ENCODE measurements at regions not wholly inside any gene's neighbourhood (a gene's known extent, or its start where the extent isn't known, plus 50 kb on each side); places are given as distances from the start of the nearest gene placed in this dataset.
A peak's percentile ranks its signal among the peaks of the same experiment; 100 is the strongest.

DNA sequence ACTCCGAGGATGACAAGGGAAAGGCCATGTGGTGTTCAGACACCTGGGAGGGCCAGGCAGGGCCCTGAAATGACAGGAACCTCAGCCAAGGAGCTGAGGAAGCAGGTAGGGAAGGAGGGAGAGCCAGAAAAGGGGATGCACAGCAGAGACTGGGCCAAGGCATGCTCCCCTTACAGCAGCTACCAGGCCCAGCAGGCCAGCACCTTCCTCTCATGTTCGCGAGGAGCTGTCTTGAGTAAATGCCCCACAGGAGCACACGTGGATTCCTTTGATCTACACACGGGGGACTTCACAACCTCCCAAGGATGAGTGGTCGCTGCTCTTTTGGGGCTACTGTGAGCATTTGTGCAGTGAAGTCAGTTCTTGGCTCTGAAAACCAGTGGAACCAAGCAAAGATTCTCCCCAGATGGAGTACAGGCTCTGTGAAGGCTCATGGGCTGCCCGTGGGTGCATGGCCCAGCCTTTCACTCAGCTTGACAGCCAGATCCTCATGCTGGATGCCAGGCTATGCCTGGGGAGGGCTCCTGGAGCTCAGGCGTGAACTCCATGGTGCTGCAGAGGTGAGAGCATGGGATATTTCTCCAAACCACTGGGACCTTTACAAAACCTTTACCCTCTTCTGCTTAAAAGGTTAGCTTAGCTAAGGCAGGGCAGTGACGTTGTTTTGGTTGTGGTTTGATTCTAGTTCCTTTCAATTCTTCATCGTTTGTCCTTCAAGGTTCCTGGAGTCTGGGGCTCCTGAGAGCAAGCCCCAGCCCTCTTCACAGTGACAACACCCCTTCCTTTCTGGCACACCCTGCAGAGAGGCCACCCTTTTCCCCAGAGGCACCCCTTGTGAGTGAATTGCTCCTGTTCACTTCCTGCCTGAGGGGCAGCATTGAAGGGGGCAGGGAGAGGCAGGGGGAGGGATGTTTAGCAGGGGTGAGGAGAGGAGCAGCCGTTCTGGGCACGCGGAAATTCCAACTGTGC, 74.2 kb upstream of the ZPBP start:
- DNase-seq (ENCODE audit: low read depth in 2 of 2) = no peak

DNA sequence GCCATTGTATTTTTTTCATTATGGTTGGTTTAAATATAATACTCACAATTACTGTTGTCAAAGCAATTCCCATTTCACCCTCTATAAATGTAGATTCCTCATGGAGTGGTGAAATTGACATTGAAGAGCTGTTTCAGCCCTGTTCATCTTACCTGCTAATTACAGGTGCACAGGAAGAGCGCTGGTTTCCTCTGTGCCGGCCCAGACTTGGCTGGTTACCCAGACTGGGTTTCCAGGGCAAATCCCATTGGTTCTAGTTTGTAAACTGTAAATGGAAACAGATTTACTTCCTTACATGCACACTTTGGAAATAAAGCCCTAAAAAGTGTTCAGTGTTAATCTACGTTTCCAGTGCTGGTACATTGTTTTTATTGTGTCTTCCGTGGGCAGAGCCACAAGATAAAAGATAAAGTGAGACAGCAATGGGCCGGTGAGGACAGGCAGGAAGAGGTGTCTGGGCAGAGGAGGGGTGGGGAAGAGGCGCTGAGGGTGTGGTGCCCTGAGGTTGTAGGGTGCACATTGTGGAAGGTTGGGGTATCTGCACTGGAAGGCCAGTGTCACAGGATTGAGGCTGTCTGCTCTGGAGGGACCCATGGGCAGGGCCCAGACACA, 71.6 kb upstream of the ZPBP start:
- DNase-seq (ENCODE audit: low read depth in 2 of 2) = peak in 1 of 2 donors; percentile 9

DNA sequence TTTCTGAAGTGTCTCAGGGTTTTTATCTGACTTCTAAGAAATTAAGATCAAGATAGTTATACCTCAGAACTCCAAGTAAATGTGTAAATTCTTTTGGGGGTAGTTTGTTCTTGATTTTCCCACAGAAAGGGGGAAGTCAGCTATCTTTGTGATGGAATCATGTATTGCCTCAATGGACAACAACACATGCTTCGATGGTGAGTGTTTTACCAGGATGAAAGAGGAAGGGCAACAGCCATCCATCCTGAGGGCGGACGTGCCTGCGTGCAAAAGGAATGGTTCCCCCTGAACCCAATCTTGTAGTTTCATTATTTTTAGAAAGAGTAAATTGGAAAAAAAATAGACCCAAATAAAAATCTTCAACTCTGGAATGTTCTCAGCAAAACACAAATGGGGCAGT, 67.2 kb upstream of the ZPBP start:
- no peak for DNase-seq (ENCODE audit: low read depth in 2 of 2)

DNA sequence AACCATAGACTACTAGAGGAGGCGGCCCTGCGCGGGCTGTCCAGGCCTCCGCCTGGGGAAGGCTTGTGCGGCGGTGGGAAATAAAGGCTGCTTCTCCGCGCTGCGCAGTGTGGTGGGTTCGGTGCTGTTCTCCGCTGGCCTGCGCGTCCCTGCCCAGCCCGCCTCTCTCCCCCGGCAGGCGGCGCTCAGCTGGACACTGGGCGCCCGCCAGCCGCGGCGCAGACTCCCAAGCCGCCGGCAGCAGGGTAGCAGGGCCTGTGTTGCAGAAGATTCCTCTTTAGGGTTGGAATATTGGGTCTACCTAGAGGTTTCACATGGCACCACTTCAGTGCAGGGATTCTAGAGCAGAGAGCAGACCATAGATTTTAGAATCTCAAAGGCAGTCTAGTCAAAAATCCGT, 66.1 kb upstream of the ZPBP start:
- DNase-seq (ENCODE audit: low read depth in 2 of 2) = no peak

DNA sequence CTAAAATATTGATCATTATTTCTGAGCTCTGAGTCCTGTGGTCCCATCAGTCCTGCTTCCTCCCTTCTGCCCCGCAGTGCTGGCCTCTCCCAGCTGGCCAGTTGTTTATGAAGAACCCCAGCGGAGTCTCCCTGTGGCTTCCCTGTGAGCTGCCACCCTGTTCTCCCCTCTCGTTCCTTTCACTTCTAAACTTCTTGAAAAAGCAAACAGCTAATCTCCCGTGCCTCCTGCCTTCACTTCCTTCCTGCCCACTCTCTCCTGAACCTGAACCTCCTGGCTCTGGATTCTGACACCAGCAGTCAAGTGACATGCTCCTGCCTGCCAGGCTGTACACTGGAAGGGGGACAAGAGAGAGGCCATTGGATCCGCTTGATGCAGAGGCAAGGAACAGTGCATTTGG, 63.7 kb upstream of the ZPBP start:
- no peak for DNase-seq (ENCODE audit: low read depth in 2 of 2)

DNA sequence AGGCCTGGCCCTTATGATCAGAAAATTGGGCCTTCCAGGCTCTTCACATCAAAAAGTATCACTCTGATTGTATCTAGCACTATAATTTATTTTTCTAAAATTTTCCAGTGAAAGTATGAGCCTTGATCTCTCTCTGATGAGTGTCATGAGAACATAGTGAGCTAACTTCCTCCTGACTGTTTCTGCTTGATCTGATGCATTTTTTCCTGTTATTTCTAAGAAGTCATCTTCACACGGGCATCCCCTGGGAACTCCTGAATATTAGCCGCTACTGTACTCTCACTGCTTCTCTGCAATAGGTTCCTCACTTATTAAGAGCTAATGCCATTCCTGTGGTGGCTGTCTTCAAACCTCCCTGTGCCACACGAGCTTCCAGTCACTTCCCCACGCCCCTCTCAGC, 63.1 kb upstream of the ZPBP start:
- no peak for DNase-seq (ENCODE audit: low read depth in 2 of 2)

DNA sequence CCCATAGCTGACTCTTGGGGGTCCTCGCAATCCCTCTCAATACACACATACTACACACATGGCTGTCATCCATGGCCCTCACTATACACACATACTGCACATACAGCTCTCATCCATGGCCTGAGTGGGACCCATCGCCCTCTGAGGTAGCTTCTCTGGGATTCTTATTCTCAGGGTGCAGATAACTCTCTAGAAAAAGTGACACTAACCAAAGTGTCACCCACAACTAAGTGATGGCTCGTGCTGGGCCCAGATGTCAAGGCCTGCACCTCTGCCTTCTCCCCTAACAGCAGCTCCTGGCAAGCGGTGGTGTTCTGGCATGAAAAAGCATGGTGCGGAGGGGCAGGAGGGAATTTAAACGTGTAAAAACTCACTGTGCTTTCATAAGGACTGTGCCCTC, 62.7 kb upstream of the ZPBP start:
- DNase-seq (ENCODE audit: low read depth in 2 of 2) = no peak

DNA sequence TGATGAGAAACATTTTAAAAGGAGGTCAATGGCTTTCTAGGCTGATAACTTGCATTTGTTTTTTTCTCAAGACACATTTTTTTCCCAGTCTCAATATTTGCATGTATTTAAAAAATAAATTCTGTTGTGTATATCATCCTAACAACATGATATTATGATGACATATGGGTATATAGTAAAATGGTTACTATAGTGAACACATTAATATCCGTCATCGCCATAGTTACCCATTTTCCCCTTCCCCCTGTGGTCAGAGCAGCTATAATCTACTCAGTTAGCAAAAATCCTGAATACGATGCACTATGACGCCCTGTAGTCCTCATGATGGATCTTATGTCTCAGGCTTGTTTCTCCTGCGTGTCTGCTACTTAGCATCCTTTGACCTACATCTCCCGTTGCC, 60.9 kb upstream of the ZPBP start:
- DNase-seq (ENCODE audit: low read depth in 2 of 2) = no peak

DNA sequence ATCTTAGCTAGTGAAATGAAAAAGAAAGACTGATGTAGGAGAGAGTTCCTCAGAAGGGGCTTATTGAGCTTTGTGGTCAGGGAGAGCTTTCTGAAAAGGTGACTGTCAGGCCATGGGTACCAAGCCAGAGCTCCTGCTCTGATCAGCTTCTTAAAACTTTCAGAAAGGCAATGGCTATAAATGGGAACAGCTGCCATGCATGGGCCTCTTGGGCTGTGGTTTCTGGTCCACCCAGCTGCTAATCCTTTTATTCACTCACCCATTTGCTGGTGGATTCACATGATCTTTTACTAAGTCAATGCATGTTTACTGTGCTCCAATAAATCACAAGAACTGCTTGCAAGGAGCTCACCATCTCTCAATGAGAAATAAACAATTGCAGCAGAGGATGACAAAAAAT, 60.1 kb upstream of the ZPBP start:
- DNase-seq (ENCODE audit: low read depth in 2 of 2) = no peak

DNA sequence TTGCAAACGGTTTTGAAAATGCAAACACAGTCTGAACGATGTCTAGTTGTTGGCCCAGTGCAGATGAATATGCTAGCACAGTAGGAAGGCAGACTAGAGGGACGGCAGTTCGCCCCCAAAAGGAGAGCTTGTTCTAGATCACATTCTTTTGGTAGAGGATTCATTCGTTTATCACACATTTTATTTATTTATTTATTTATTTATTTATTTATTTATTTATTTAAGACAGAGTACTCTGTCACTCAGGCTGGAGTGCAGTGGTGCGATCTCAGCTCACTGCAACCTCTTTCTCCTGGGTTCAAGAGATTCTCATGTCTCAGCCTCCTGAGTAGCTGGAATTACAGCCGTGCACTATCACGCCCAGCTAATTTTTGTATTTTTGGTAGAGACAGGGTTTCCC, 59.4 kb upstream of the ZPBP start:
- DNase-seq (ENCODE audit: low read depth in 2 of 2) = no peak

DNA sequence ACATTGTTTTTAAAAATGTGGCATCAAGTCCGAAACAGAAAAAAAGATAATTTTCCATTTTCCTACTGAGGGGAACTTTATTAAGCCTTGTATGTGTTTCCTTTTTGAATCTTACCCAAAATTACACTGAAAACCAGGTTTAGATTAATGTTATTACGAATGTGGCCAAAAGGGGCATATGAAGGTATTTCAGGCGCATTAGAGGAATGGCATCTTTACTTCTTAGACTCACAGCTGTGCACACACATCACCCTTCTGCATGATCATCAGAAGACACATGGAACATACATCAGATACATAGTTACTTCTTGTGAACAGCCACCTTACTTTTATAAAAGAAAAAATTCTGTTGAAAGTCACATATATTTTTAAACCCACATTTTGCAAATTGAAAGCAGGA, 58.6 kb upstream of the ZPBP start:
- DNase-seq (ENCODE audit: low read depth in 2 of 2) = no peak

DNA sequence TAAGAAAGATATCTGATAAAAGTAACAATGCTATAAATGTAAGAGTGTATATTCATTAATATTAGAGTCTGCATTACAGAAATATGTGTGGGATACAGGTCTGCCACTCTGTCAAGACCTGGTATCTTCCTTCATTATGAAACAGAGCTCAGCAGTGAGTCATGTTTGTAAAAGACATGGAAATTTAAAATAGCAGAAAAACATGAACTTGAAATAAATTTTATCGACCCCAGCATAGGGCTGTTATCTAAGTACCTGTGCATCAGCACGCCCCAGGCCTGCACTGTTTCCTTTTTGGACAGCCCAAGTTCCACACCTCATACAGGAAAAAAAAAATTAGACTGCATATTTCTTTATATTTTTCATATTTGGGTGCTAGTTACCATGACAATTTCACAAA, 58.0 kb upstream of the ZPBP start:
- DNase-seq (ENCODE audit: low read depth in 2 of 2) = no peak

DNA sequence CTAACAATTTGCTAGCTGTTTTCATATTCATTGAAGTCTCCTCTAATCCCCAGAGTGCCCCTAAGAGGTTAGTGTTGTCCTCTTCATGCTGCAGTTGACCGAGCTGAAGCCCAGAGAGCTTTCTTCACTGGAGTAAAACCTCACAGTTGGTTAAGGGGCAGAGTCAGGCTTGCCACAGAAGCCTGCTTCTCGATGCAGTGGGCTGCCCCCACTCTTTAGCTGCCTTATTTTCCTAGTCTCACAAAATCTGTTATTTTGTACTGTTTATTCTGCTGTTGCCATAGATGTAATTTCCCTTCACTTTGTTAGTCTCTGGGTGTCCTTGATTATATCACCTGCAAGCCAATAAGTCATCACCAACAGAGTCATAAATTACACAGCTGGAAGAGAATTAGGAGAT, 56.3 kb upstream of the ZPBP start:
- DNase-seq (ENCODE audit: low read depth in 2 of 2) = no peak

DNA sequence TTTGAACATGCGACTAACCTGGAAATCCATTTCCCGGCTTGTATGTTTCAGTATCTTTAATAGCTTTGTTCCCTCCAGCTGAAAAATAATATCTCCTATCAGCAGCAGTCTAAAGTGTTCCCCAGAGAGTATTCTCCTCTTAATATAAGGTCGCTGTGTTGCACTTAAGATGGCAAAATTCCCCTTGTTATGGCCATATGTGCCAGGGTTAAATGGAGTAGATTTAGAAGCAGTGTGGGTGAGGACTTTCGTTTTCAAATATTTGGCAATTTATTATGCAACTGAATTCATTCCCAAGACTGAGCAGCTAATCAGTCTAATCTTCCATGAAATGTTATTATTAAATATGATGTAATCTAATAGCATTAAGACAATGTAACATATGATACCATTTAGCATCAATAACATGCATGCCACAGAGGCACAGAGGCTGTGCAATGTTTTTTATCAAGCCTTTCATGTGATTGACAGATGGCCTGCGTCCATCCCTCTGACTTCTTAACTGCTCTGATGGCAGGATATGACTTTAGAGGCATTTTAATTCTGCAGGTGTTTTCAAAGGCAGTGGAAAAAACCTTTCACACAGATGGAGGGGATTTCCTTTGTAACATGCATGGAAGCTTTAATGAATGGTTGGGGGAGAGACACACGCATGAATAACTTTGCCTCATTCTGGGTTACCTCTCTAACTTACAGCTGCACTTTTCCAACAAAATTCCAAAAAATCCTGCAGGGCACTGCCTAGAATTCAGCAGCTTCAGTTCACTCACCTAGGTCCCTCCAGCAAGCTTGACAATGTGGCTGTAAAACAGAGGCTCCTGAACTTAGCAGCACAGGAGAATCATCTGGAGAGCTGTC, 55.1 kb upstream of the ZPBP start:
- DNase-seq (ENCODE audit: low read depth in 2 of 2) = peak in 1 of 2 donors; percentile 18

DNA sequence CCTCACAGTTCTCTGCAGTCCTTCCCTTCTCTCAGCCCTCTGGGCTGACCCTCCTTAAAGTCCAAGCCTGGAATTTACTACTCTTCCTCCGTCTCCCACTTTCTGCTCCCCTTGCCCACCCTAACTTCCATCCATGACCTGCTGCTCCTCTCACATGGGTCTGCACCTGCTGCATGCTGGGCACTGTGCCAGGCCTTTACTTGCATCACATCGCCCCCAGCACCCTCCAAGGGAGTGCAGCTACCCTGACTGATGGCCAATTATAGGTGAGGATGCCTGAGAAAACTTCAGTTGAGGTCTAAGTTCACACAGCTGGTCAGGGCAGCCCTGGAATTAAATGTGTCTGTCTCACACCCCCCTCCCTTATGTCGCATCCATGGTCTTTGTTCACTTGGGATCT, 53.6 kb upstream of the ZPBP start:
- no peak for DNase-seq (ENCODE audit: low read depth in 2 of 2)

DNA sequence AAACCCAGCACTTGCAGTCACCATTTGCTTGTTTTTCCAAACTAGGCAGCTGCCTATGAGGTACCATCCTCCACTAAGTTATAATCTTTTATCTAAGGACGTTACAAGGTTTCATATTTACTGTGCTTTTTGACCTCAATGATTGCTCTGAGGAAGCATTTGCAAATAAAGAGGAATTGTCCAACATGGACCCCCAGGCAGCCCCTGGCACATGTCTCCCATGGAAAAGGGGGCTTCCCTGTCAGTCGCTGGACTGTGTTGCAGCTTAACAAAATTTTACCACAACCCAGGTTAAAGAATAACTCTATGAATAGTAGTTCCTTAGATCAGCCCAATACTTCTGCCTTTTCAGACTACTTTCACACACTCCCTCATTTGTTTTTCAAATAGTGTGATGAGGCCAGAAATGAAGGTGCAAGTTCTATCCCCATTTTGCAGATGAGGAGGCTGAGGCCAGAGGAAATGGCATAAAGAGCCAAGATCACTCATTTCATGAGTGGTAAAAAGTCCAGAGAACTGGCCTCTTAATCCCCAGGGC, 52.8 kb upstream of the ZPBP start:
- DNase-seq (ENCODE audit: low read depth in 2 of 2) = no peak

DNA sequence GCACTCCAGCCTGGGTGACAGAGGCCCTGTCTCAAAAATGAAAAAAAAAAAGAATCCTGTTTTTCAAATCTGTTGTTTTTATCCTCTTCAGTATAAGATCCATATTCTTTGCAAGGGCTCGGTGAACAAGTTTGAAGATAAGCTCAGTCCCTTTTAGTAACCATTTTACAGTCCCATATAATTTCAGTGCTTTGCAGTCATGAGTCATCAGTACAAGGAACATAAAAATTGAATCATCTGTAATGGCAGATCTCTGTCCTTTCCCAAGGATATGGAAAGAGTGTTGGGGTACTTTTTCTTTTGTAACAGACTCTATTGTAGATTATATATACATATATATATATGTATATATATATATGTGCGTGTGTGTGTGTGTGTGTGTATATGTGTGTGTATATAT, 52.2 kb upstream of the ZPBP start:
- no peak for DNase-seq (ENCODE audit: low read depth in 2 of 2)

Data from activated CD8-positive, alpha-beta memory T cell treated with anti-CD3 and anti-CD28 coated beads for 4 hours (primary cell).